Astrocyte of the cerebellum (primary cell): ENCODE measurements at regions not wholly inside any gene's neighbourhood (a gene's known extent, or its start where the extent isn't known, plus 50 kb on each side); places are given as distances from the start of the nearest gene placed in this dataset.

Experiments
- DNase-seq: peaks from one replicate; pipeline ENCODE4 v3.0.0-alpha.2; 2011; ENCODE audit warnings: low read depth
- H3K4me3 ChIP-seq: 2 replicates; pipeline ENCODE4 v1.5.1; 2011; ENCODE audit warnings: mild to moderate bottlenecking, low read depth, low read length, moderate library complexity
- in situ Hi-C: cut with HindIII; loops from 2 replicates; pipeline ENCODE4 v1.10.0; 2017; ENCODE audit warnings: low sequenced_read_pairs
- TF ChIP-seq, protein P1 (sequence below): IDR thresholded peaks from 2 replicates; pipeline ENCODE4 v1.5.1; 2012; ENCODE audit warnings: low read length, low read depth, moderate library complexity, mild to moderate bottlenecking; ENCODE audit errors: missing control alignments

DNA sequence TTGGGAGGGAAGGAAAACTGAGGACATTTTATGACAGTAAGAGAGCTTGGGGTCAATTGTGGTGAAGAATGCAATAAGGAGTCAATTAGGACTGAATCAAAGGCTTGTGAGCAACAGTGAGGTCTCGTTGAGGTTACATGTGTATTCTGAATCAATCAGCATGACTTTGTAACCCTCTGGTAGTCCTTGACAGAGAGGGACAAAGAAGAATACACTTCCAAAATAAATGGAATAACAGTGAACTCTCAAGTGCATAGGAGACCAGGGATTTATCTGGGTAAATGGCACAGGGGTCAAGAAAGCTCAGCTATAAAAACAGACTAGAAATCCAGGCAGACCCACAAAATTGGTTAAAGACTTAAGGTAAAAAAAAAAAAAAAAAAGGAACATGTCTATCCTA is 85.1 kb upstream of the NAV3 start:
- DNase-seq: no peak
- no peak overlapping the region for H3K4me3 ChIP-seq
- TF ChIP-seq, protein P1, sequence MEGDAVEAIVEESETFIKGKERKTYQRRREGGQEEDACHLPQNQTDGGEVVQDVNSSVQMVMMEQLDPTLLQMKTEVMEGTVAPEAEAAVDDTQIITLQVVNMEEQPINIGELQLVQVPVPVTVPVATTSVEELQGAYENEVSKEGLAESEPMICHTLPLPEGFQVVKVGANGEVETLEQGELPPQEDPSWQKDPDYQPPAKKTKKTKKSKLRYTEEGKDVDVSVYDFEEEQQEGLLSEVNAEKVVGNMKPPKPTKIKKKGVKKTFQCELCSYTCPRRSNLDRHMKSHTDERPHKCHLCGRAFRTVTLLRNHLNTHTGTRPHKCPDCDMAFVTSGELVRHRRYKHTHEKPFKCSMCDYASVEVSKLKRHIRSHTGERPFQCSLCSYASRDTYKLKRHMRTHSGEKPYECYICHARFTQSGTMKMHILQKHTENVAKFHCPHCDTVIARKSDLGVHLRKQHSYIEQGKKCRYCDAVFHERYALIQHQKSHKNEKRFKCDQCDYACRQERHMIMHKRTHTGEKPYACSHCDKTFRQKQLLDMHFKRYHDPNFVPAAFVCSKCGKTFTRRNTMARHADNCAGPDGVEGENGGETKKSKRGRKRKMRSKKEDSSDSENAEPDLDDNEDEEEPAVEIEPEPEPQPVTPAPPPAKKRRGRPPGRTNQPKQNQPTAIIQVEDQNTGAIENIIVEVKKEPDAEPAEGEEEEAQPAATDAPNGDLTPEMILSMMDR: no peak
- in situ Hi-C loops: no loop called here

DNA sequence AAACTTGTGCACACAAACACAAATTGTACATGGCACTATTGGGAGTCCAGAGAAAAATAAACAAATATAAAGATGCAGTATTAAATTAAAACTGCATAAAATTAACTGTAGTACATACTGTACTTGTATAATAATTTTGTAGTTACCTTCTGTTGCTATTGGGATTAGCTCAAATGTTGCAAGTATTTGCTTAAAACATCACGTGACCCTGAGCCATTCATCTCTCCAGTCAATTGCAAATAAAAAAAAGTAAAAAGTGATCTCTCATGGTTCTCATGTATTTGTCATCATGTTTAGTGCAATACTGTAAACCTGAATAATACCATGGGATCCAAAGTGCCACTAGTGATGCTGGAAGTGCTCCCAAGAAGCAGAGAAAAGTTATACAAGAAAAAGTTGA is 88.1 kb upstream of the NAV3 start:
- H3K4me3 ChIP-seq: no peak overlapping the region
- TF ChIP-seq, protein P1: no peak
- in situ Hi-C loops: no loop called here
- DNase-seq: no peak

DNA sequence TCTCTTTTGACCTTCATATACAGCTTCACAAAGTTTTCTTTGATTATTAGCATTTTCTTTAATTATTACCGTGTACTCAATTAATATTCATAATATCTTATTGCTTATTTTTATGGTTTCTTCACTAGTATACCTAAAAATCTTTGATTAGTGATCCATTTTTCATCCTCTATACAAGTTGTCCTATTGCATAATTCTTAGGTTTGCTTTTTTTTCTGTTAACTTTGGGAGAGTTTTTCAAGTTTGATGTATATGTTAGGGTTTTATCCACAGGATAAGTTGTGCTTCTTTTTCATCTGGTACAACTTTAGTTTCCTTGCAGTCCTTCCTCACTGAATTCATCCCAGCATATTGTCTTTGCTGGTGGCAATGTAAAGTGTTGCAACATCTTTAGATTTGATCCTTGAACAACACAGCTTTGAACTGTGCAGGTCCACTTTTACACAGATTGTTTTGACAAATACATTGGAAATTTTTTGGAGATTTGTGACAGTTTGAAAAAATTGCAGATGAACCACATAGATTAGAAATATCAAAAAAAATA is 88.6 kb upstream of the NAV3 start:
- TF ChIP-seq, protein P1: no peak
- H3K4me3 ChIP-seq: no peak overlapping the region
- no peak for DNase-seq
- in situ Hi-C loops: no loop called here

DNA sequence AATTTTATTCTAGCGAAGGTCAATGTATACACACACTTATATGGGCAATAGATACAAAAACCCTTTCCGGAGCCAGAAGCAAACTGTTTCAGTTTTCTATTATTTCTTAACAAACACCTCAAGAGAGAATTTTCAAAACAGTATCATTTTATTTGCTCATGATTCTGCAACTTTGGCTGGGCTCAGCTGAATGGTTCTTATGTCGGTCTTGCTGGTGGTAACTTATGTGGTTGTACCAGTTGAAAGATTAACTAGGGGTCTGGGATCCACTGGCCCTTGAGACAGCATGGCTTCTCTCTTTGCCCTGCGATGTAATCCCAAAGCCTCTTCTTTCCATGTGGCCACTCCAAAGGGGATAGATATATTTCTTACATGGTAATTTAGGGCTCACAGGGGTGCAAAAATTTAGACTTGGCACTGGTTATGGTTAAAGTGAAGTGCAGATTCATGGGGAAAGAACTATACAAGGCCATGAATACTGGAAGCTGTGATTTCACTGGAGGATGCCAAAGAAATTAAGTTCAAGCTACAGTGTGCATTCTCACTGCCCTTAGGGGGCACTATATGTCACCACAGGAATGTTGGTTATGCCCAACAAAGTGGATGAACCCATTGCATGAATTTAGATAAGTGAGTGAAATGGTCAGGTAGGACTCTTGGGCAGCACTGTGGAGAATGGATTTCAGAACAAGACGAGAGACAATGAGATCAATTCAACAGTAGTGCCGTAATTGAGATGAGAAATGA is 94.3 kb upstream of the NAV3 start:
- DNase-seq: no peak
- no peak overlapping the region for H3K4me3 ChIP-seq
- in situ Hi-C loops: no loop called here
- TF ChIP-seq, protein P1: no peak

DNA sequence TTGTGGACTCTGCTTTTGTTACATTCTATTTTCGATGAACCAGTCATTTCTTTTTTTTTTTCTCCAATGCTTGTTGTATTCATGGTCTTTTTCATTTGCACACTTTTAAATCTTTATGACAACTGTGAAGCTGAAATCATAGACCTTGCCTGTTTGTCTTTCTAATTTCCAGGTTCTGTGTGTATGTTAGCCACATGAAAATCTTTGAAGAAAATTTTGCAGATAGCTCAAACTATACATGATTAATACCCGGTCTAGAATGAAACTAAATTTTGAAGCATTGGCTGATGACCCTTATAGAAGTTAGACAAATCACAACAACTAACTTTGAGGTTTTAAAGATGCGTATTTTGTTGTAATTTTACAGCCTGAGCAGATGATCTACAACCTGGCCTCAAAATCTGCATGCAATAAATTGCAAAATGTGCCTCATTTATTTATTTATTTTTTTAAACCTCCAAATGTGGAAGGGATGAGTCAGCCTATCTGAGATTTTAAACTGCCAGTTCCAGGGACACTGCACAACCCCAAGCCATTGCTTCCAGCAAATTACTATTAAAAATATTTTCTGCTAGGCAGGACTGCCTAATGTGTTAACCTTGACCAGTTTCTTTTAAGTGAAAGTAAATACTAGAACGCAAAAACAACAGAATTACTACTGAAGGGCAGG is 96.3 kb upstream of the NAV3 start:
- TF ChIP-seq, protein P1: no peak
- in situ Hi-C loops: no loop called here

DNA sequence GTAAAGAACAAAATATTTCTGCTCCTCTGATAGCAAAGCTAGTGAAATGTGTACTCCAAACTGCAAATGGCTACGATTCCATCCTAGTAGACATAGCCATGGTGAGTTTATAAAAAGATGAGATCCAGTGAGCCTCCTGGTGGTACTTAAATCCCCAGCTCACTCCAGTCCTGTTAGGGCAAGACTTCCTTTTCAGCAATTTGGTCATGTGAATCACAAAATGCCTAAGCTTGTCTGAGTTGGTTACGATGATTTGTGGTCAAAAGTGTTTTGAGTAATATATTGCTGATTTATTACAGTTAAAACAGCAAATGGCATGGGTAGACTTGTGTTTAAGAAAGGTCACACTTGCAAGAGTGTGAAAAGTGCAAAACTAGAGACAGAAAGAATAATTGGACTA is 102.7 kb upstream of the NAV3 start:
- no peak for DNase-seq
- H3K4me3 ChIP-seq: no peak overlapping the region
- TF ChIP-seq, protein P1: no peak
- in situ Hi-C loops: loop anchor here (5.0 kb wide), 1 partner anchor 199 kb away; no protein-coding TSS in a partner anchor

More for the DNA sequence above, 96.3 kb upstream of the NAV3 start:
- no peak for DNase-seq
- H3K4me3 ChIP-seq: no peak overlapping the region
